Fibroblast of villous mesenchyme (primary cell): ENCODE measurements at regions not wholly inside any gene's neighbourhood (a gene's known extent, or its start where the extent isn't known, plus 50 kb on each side); places are given as distances from the start of the nearest gene placed in this dataset.

ENCODE experiments used
- DNase-seq: peaks from one replicate; pipeline ENCODE4 v3.0.0-alpha.2; 2010; ENCODE audit warnings: low read depth
- H3K4me3 ChIP-seq: 2 replicates; pipeline ENCODE4 v1.5.1; 2011; ENCODE audit warnings: low read depth, mild to moderate bottlenecking, low read length
- TF ChIP-seq, protein P1 (sequence below): IDR thresholded peaks from 2 replicates; pipeline ENCODE4 v1.5.1; 2012; ENCODE audit warnings: low read depth, mild to moderate bottlenecking, low read length; ENCODE audit not compliant: insufficient read depth

DNA sequence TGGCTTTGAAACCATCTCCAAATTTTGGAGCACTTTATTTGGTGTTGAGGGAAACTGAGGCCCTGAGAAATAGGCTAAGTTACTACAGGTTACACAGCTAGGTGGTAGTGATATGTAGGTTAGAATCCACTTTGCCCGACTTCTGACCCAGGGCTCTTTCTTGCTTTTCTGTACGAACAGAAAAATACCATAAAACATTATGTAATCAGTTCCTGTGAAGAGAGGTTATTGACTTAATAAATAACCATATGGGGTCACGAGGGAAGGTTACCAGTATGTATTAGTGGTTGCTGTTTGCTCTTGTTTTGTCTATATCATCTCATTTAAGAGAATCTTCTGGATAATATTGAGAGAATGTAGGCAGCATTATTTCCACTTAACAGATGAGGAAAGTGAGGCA, 172.2 kb upstream of the MAF start:
- no peak for DNase-seq
- no peak overlapping the region for H3K4me3 ChIP-seq

GRCh38 chr16:79772048-79772447, 171.5 kb upstream of the MAF start:
- TF ChIP-seq, protein P1, sequence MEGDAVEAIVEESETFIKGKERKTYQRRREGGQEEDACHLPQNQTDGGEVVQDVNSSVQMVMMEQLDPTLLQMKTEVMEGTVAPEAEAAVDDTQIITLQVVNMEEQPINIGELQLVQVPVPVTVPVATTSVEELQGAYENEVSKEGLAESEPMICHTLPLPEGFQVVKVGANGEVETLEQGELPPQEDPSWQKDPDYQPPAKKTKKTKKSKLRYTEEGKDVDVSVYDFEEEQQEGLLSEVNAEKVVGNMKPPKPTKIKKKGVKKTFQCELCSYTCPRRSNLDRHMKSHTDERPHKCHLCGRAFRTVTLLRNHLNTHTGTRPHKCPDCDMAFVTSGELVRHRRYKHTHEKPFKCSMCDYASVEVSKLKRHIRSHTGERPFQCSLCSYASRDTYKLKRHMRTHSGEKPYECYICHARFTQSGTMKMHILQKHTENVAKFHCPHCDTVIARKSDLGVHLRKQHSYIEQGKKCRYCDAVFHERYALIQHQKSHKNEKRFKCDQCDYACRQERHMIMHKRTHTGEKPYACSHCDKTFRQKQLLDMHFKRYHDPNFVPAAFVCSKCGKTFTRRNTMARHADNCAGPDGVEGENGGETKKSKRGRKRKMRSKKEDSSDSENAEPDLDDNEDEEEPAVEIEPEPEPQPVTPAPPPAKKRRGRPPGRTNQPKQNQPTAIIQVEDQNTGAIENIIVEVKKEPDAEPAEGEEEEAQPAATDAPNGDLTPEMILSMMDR = no peak
- no peak for DNase-seq
- no peak overlapping the region for H3K4me3 ChIP-seq

More for the DNA sequence above, 172.2 kb upstream of the MAF start:
- TF ChIP-seq, protein P1 = no peak

DNA sequence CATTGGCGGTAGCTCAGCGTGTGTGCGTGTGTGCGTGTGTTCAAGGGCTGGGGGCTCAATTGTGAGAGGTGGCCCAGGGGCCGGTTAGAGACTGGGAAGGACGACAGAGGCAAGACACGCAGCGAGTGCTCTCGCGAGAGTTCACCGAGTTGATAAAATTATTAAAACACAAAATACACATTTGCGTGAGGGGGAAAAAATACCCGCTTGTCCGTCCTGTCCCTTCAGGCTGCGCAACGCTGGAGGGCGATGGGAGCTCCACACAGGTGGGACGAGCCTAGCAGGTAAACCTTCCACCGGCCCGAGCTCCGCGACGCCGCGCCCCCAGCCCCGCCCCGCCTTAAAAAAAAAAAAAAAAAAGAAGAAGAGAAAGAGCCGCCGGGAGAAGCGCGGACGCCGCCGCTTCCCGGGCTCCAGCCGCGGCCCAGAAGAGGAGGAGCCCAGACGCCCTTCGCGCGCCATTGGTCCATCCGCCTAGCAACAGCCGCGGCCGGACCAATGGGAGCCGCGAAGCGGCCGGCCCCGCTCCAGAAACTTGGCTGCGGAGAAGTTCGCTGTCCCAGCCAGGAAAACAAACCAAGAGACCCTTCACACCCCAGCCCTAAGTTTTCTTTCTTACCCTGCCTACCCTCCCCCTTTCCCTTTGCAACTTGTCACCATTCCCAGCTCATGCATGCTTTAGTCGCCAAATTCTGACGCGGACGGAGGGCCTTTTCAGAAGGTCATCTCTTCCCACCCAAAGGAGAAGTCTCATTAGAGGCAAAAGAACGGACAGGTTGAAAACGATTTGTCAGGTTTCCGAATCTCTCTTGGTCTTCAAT, 169.9 kb upstream of the MAF start:
- TF ChIP-seq, protein P1 = no peak
- H3K4me3 ChIP-seq = peak overlapping the region; percentile 63
- peak; percentile 83 for DNase-seq

DNA sequence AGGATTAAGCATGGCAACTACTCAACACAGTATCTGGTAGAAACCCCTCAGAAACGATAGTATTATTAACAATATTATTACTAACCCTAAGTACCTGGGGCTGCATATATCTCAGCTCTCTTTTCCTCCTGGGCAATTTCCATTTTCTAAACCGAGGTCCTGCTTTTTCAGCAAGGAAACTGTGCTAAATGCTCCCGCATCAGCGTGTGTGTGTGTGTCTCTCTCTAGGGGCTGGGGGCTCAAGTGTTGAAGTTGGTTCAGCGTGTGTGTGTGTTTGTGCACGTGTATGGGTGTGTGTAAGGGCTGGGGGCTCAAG, 169.3 kb upstream of the MAF start:
- peak overlapping the region; percentile 63 for H3K4me3 ChIP-seq
- TF ChIP-seq, protein P1 = no peak
- no peak for DNase-seq

GRCh38 chr16:79769270-79769927, 168.9 kb upstream of the MAF start:
- H3K4me3 ChIP-seq = no peak overlapping the region
- TF ChIP-seq, protein P1 = no peak
- DNase-seq = no peak

DNA sequence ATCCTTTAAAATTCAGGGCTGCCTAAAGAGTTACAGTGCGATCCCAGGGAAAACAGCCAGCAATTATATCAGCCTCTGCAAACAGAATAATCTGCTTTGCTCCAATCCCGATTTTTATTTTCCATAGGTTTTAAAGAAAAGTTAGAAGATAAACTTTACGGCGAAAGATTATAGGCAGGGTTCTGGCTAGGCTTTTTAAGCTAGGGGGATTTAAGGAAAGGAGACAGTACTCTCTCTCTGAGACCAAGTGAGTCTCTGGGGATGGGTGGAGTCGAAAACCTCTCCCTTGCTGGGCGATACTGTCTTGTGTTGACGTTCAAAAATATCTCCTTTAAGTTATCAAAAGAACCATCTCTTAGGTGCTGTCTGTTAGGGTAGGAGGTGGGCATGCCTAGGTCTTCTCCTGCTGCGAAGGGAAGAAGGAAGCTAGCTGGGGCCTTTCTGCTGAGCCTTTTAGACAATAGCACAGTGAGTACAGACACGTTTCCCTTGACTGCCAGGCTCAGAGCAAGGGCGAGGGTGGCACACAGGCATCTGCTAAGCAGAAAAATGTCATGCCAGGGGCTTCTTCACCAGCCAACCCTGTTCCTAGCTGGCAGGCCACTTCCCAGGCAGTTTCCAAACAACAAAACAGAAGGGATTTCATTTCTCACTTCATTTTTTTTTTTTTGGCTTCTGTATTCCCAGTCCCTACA, 167.9 kb upstream of the MAF start:
- TF ChIP-seq, protein P1 = no peak
- DNase-seq = no peak
- H3K4me3 ChIP-seq = peak overlapping the region; percentile 47
